ENCODE measurements at regions not wholly inside any gene's neighbourhood (a gene's known extent, or its start where the extent isn't known, plus 50 kb on each side); places are given as distances from the start of the nearest gene placed in this dataset.

DNA sequence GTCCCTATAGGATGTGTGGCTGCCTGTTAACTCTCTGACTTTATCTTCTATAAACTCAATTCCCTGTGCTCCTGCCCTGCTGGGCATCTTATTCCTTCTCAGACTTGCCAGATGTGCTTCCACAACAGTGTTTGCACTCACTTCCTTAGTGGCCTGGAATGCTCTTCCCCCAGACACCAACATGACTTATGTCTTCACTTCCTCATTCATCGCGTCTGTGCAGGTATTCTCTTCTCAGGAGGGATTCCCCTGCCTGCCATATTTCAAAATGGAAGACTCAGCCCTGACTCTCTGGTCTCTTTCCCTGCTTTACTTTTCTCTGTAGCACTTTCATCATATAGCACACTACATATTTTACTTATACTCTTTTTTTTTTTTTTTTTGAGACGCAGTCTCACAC, 344.0 kb downstream of the CENPC start:
- DNase-seq (ENCODE audit: low read depth in 4 of 6, low spot score in 6 of 6) = no peak
- H3K36me3 ChIP-seq (ENCODE audit: control insufficient read depth, insufficient read depth, low read length) = no peaks in the 10 kb centered on the region
- H3K4me3 ChIP-seq (ENCODE audit: low read depth, low read length) = no peak overlapping the region
- no peaks in the 10 kb centered on the region for H3K9me3 ChIP-seq (ENCODE audit: control insufficient read depth, insufficient read depth, low read length)
- H3K27me3 ChIP-seq (ENCODE audit: control insufficient read depth, insufficient read depth, low read length) = no peaks in the 10 kb centered on the region
- no peak overlapping the region for H3K27ac ChIP-seq (ENCODE audit: low read depth, low read length)
- no peaks in the 10 kb centered on the region for H3K4me1 ChIP-seq (ENCODE audit: control insufficient read depth, insufficient read depth, low read length)
- WGBS (ENCODE audit: insufficient coverage) = 92% methylated on average over 2 of the region's 3 CpGs

DNA sequence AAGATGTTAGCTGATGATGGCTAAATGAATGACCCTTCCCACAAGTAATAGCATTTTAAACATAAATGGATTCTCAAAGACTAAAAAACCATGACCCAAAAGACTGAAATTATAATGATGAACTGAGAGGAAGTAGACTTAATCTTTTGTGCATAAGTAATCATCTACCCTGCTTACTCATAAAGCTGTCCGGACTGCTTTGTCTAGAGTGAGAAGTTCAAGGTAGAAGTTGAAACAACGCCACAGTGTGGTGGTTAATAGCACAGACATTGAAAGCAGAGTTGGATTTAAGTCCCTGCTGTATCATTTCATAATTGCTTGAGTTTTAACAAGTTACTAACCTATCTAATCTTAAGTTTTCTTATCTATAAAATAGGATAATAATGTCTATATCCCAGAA, 346.6 kb downstream of the CENPC start:
- H3K27me3 ChIP-seq (ENCODE audit: control insufficient read depth, insufficient read depth, low read length) = no peaks in the 10 kb centered on the region
- no peaks in the 10 kb centered on the region for H3K4me1 ChIP-seq (ENCODE audit: control insufficient read depth, insufficient read depth, low read length)
- no CpG with 5 or more reads among the region's 2 CpGs for WGBS (ENCODE audit: insufficient coverage)
- no peak overlapping the region for H3K27ac ChIP-seq (ENCODE audit: low read depth, low read length)
- no peaks in the 10 kb centered on the region for H3K9me3 ChIP-seq (ENCODE audit: control insufficient read depth, insufficient read depth, low read length)
- DNase-seq (ENCODE audit: low read depth in 4 of 6, low spot score in 6 of 6) = peak in 2 of 6 donors; percentile 28 to 54
- no peak overlapping the region for H3K4me3 ChIP-seq (ENCODE audit: low read depth, low read length)
- no peaks in the 10 kb centered on the region for H3K36me3 ChIP-seq (ENCODE audit: control insufficient read depth, insufficient read depth, low read length)

DNA sequence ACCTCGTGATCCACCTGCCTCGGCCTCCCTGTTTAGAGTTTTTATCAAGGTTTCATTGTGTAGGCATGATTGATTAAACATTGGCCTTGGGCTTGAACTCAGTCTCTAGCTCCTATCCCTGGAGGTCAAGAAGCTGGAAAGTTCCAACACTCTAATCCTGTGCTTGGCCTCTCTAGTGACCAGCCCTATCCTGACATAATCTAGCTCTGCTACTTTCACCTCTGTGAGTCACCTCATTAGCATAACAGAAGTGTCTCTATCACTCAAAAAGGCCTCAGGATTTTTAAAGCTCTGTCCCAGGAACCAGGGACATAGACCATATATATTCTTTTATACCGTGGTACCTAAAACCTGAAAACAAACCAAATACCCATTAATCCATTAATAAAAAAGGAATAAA, 377.5 kb downstream of the CENPC start:
- H3K27me3 ChIP-seq (ENCODE audit: control insufficient read depth, insufficient read depth, low read length) = no peaks in the 10 kb centered on the region
- no peak for DNase-seq (ENCODE audit: low read depth in 4 of 6, low spot score in 6 of 6)

GRCh38 chr4:67162690-67163089, 382.6 kb downstream of the CENPC start:
- Histone ChIP-seq H3K27me3 (ENCODE audit: control insufficient read depth, insufficient read depth, low read length) (no peaks in the 10 kb centered on the region), H3K4me1 (ENCODE audit: control insufficient read depth, insufficient read depth, low read length) (no peaks in the 10 kb centered on the region), H3K27ac (ENCODE audit: low read depth, low read length) (no peak overlapping the region), H3K4me3 (ENCODE audit: low read depth, low read length) (no peak overlapping the region), H3K9me3 (ENCODE audit: control insufficient read depth, insufficient read depth, low read length) (no peaks in the 10 kb centered on the region), H3K36me3 (ENCODE audit: control insufficient read depth, insufficient read depth, low read length) (no peaks in the 10 kb centered on the region)
- no peak for DNase-seq (ENCODE audit: low read depth in 4 of 6, low spot score in 6 of 6)
- WGBS (ENCODE audit: insufficient coverage) = no CpG with 5 or more reads among the region's 2 CpGs

More for the DNA sequence above, 377.5 kb downstream of the CENPC start:
- Histone ChIP-seq H3K4me3 (ENCODE audit: low read depth, low read length) (no peak overlapping the region), H3K4me1 (ENCODE audit: control insufficient read depth, insufficient read depth, low read length) (no peaks in the 10 kb centered on the region), H3K9me3 (ENCODE audit: control insufficient read depth, insufficient read depth, low read length) (no peaks in the 10 kb centered on the region), H3K27ac (ENCODE audit: low read depth, low read length) (no peak overlapping the region), H3K36me3 (ENCODE audit: control insufficient read depth, insufficient read depth, low read length) (no peaks in the 10 kb centered on the region)
- WGBS (ENCODE audit: insufficient coverage) = 92% methylated on average over 2 of the region's 3 CpGs

GRCh38 chr4:67161311-67161710, 384.0 kb downstream of the CENPC start:
- Histone ChIP-seq H3K4me3 (ENCODE audit: low read depth, low read length) (no peak overlapping the region), H3K9me3 (ENCODE audit: control insufficient read depth, insufficient read depth, low read length) (no peaks in the 10 kb centered on the region), H3K27me3 (ENCODE audit: control insufficient read depth, insufficient read depth, low read length) (no peaks in the 10 kb centered on the region), H3K27ac (ENCODE audit: low read depth, low read length) (no peak overlapping the region), H3K36me3 (ENCODE audit: control insufficient read depth, insufficient read depth, low read length) (no peaks in the 10 kb centered on the region), H3K4me1 (ENCODE audit: control insufficient read depth, insufficient read depth, low read length) (no peaks in the 10 kb centered on the region)
- 48% methylated on average over 3 of the region's 3 CpGs for WGBS (ENCODE audit: insufficient coverage)
- DNase-seq (ENCODE audit: low read depth in 4 of 6, low spot score in 6 of 6) = peak in 1 of 6 donors; percentile 30

DNA sequence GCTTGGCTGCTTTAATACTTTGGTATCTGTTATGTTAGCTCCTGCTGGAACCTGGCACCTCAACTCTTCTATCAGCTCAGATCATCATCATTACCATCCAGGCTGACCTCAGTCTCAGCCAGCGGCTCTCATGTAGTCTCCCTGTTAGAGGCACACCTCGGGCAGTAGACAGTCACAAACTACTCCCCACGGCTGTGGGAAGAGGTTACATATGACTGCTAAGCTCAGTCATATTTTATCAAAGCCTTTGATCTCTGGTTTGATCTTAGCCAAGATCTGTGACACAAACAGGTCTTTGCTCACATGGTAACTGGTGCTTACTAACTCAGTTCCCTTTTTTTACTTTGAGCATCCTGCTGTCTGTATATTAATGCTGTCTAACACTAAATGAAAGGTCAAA, 384.9 kb downstream of the CENPC start:
- no peaks in the 10 kb centered on the region for H3K27me3 ChIP-seq (ENCODE audit: control insufficient read depth, insufficient read depth, low read length)
- H3K9me3 ChIP-seq (ENCODE audit: control insufficient read depth, insufficient read depth, low read length) = no peaks in the 10 kb centered on the region
- H3K27ac ChIP-seq (ENCODE audit: low read depth, low read length) = no peak overlapping the region
- H3K4me3 ChIP-seq (ENCODE audit: low read depth, low read length) = no peak overlapping the region
- WGBS (ENCODE audit: insufficient coverage) = 75% methylated on average over 1 of the region's 3 CpGs
- H3K4me1 ChIP-seq (ENCODE audit: control insufficient read depth, insufficient read depth, low read length) = no peaks in the 10 kb centered on the region
- no peaks in the 10 kb centered on the region for H3K36me3 ChIP-seq (ENCODE audit: control insufficient read depth, insufficient read depth, low read length)
- peak in 2 of 6 donors; percentile 16 to 26 for DNase-seq (ENCODE audit: low read depth in 4 of 6, low spot score in 6 of 6)

GRCh38 chr4:67158666-67159065, 386.6 kb downstream of the CENPC start:
- no peaks in the 10 kb centered on the region for H3K4me1 ChIP-seq (ENCODE audit: control insufficient read depth, insufficient read depth, low read length)
- no peak overlapping the region for H3K4me3 ChIP-seq (ENCODE audit: low read depth, low read length)
- no peaks in the 10 kb centered on the region for H3K27me3 ChIP-seq (ENCODE audit: control insufficient read depth, insufficient read depth, low read length)
- no peaks in the 10 kb centered on the region for H3K9me3 ChIP-seq (ENCODE audit: control insufficient read depth, insufficient read depth, low read length)
- no peaks in the 10 kb centered on the region for H3K36me3 ChIP-seq (ENCODE audit: control insufficient read depth, insufficient read depth, low read length)
- no peak overlapping the region for H3K27ac ChIP-seq (ENCODE audit: low read depth, low read length)
- WGBS (ENCODE audit: insufficient coverage) = no CpG with 5 or more reads among the region's 1 CpG
- DNase-seq (ENCODE audit: low read depth in 4 of 6, low spot score in 6 of 6) = peak in 2 of 6 donors; percentile 15 to 20

DNA sequence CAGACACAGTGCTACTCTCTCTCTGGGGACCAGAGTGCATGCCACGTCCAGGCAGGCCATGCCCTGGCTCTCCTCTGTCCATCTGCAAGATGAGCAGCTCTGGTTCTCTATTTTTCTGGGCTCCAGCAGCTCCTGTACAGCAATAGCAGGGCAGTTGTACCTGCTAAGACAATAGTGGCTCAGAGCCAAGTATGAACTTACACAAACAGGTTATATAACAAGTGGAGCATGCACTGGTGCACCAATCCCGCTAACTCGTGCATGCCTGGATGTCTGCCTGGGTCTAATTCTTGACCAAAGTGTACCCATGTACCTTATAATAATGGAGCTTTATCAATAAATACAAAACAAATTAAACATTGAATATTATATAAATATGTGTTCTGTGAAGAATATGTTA, 392.3 kb downstream of the CENPC start:
- Histone ChIP-seq H3K4me3 (ENCODE audit: low read depth, low read length) (no peak overlapping the region), H3K27ac (ENCODE audit: low read depth, low read length) (no peak overlapping the region), H3K27me3 (ENCODE audit: control insufficient read depth, insufficient read depth, low read length) (no peaks in the 10 kb centered on the region), H3K9me3 (ENCODE audit: control insufficient read depth, insufficient read depth, low read length) (no peaks in the 10 kb centered on the region), H3K36me3 (ENCODE audit: control insufficient read depth, insufficient read depth, low read length) (no peaks in the 10 kb centered on the region), H3K4me1 (ENCODE audit: control insufficient read depth, insufficient read depth, low read length) (peaks cover 4% of the 10 kb centered on the region)
- DNase-seq (ENCODE audit: low read depth in 4 of 6, low spot score in 6 of 6) = peak in 1 of 6 donors; percentile 43
- WGBS (ENCODE audit: insufficient coverage) = 83% methylated on average over 1 of the region's 3 CpGs

GRCh38 chr4:67151376-67152343, 393.6 kb downstream of the CENPC start:
- DNase-seq (ENCODE audit: low read depth in 4 of 6, low spot score in 6 of 6) = peak in 1 of 6 donors; percentile 41
- Histone ChIP-seq H3K27me3 (ENCODE audit: control insufficient read depth, insufficient read depth, low read length) (no peaks in the 10 kb centered on the region), H3K36me3 (ENCODE audit: control insufficient read depth, insufficient read depth, low read length) (no peaks in the 10 kb centered on the region), H3K4me1 (ENCODE audit: control insufficient read depth, insufficient read depth, low read length) (peaks cover 4% of the 10 kb centered on the region), H3K4me3 (ENCODE audit: low read depth, low read length) (no peak overlapping the region), H3K27ac (ENCODE audit: low read depth, low read length) (no peak overlapping the region), H3K9me3 (ENCODE audit: control insufficient read depth, insufficient read depth, low read length) (no peaks in the 10 kb centered on the region)
- WGBS (ENCODE audit: insufficient coverage) = 79% methylated on average over 30 of the region's 45 CpGs

DNA sequence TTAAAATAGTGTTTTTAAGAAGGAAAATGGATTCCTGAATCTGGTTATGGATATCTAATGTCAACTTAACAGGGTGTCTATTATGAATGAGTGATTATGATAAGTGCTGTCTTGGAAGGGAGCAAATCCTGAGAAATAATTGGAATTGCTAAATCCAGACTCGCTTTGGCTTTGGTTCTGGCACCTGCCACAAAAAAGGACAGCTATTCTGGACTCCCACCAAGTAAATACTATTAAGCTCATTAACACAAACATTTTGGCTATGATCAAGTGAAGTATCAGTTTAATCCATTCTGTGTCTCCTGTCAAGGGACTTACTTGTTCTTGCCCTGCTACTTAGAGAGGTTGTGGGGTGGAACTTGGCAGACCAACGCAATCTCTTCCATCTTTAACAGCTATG, 403.7 kb downstream of the CENPC start:
- DNase-seq (ENCODE audit: low read depth in 4 of 6, low spot score in 6 of 6) = peak in 1 of 6 donors; percentile 50
- Histone ChIP-seq H3K27ac (ENCODE audit: low read depth, low read length) (no peak overlapping the region), H3K4me1 (ENCODE audit: control insufficient read depth, insufficient read depth, low read length) (no peaks in the 10 kb centered on the region), H3K4me3 (ENCODE audit: low read depth, low read length) (no peak overlapping the region), H3K27me3 (ENCODE audit: control insufficient read depth, insufficient read depth, low read length) (no peaks in the 10 kb centered on the region), H3K36me3 (ENCODE audit: control insufficient read depth, insufficient read depth, low read length) (no peaks in the 10 kb centered on the region), H3K9me3 (ENCODE audit: control insufficient read depth, insufficient read depth, low read length) (no peaks in the 10 kb centered on the region)
- WGBS (ENCODE audit: insufficient coverage) = no CpG with 5 or more reads among the region's 2 CpGs

Data from spinal cord (tissue), 9 donors.